ENCODE measurements at regions not wholly inside any gene's neighbourhood (a gene's known extent, or its start where the extent isn't known, plus 50 kb on each side); places are given as distances from the start of the nearest gene placed in this dataset.

- TF ChIP-seq CTCF (IDR thresholded peaks at IDR 0.05), result no peak
- no peak for TF ChIP-seq POLR2AphosphoS5 (IDR thresholded peaks at IDR 0.05; ENCODE audit: insufficient read depth in 1 of 2, low read depth in 1 of 2)
- TF ChIP-seq POLR2A (IDR thresholded peaks at IDR 0.05), result no peak
Measured at GRCh38 chr15:29392358-29392757, 122.7 kb upstream of the NSMCE3 start.

All from vagina (tissue), 2 donors.